Right atrium auricular region (tissue), 2 donors: ENCODE measurements at regions not wholly inside any gene's neighbourhood (a gene's known extent, or its start where the extent isn't known, plus 50 kb on each side); places are given as distances from the start of the nearest gene placed in this dataset.

Source experiments
- DNase-seq: peaks from one replicate; pipeline ENCODE4 v3.0.0-alpha.2; 2019; ENCODE audit warnings: low spot score
- H3K27ac ChIP-seq, 2 donors: fragments of 200-600 bp; sonication (generic); 1 replicate in 1 of 2; 2 replicates in 1 of 2; pipeline ENCODE4 v1.5.1; 2016 to 2019
- H3K27me3 ChIP-seq, 2 donors: fragments of 200-600 bp; sonication (generic); one replicate each; pipeline versions ENCODE4 v1.5.1 to v1.6.0; 2017 to 2019
- H3K36me3 ChIP-seq: fragments of 200-600 bp; sonication (generic); one replicate; pipeline ENCODE4 v1.5.1; 2016
- H3K4me1 ChIP-seq, 2 donors: fragments of 200-600 bp; sonication (generic); one replicate each; pipeline versions ENCODE4 v1.5.1 to v1.6.0; 2017 to 2019
- H3K4me3 ChIP-seq, 2 donors: fragments of 200-600 bp; sonication (generic); 1 replicate in 1 of 2; 2 replicates in 1 of 2; pipeline ENCODE4 v1.5.1; 2017 to 2019; ENCODE audit warnings: mild to moderate bottlenecking in 1 of 2, moderate library complexity in 1 of 2
- H3K9me3 ChIP-seq, 2 donors: fragments of 200-600 bp; sonication (generic); one replicate each; pipeline ENCODE4 v1.5.1; 2019
- TF ChIP-seq, protein P1 (sequence below), 2 donors: fragments of 200-600 bp; sonication (generic); IDR thresholded peaks; one replicate each; pipeline ENCODE4 v1.5.1; 2019; ENCODE audit warnings: antibody characterized with exemption in 2 of 2

GRCh38 chr7:26078437-26079336, 73.3 kb upstream of the NFE2L3 start:
- Histone ChIP-seq H3K4me3 (no peak overlapping the region), H3K27ac (no peak overlapping the region), H3K4me1 (no peaks in the 10 kb centered on the region), H3K9me3 (no peaks in the 10 kb centered on the region), H3K27me3 (peaks cover 0 to 15% of the 10 kb centered on the region in 2 donors), H3K36me3 (no peaks in the 10 kb centered on the region)
- TF ChIP-seq, protein P1, sequence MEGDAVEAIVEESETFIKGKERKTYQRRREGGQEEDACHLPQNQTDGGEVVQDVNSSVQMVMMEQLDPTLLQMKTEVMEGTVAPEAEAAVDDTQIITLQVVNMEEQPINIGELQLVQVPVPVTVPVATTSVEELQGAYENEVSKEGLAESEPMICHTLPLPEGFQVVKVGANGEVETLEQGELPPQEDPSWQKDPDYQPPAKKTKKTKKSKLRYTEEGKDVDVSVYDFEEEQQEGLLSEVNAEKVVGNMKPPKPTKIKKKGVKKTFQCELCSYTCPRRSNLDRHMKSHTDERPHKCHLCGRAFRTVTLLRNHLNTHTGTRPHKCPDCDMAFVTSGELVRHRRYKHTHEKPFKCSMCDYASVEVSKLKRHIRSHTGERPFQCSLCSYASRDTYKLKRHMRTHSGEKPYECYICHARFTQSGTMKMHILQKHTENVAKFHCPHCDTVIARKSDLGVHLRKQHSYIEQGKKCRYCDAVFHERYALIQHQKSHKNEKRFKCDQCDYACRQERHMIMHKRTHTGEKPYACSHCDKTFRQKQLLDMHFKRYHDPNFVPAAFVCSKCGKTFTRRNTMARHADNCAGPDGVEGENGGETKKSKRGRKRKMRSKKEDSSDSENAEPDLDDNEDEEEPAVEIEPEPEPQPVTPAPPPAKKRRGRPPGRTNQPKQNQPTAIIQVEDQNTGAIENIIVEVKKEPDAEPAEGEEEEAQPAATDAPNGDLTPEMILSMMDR (IDR thresholded peaks at IDR 0.05) = peak in 1 of 2 donors; percentile 61
- DNase-seq = no peak

DNA sequence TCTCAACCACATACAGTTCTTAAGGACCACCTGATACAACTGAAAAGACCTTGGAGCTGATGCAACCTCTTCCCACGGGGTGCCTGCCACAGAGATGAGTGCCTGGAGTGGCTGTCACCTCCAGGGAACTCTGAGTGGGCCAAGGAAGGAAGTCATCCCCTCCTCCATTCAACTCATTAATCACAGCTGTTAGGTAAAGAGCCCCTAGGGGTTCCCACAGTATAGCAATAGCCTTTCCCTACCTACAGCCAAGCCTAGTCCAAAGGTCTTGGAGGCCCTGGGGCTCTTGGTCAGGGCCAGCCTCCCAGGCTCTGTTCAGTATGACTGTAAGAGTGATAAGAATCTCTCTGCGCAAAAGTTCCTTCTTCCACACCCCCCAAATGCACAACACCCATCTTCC, 70.4 kb upstream of the NFE2L3 start:
- Histone ChIP-seq H3K36me3 (no peaks in the 10 kb centered on the region), H3K9me3 (no peaks in the 10 kb centered on the region), H3K4me1 (no peaks in the 10 kb centered on the region), H3K27ac (no peak overlapping the region), H3K27me3 (peaks cover 0 to 15% of the 10 kb centered on the region in 2 donors), H3K4me3 (no peak overlapping the region)
- TF ChIP-seq, protein P1 (IDR thresholded peaks at IDR 0.05) = no peak
- DNase-seq = no peak

DNA sequence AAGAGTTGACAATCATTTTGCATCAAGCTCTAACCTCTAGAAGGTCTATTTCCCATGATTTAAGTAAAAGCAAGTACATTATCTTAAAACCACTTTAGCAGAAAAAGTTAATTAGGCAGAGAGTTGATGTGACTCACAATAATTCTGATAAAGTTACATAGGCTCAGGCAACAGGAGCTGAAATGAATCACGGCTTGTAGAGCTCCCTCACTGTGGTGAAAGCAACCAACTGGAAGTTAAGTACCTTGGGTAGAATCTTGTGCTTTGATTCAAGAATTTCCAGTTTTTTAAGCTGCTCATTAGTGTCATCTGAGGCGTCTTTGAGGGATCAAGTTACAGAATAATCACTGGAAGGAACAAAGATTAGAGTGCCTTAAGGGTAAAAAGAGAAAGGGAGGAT, 68.9 kb upstream of the NFE2L3 start:
- TF ChIP-seq, protein P1 (IDR thresholded peaks at IDR 0.05) = no peak
- H3K27me3 ChIP-seq = peaks cover 0 to 7% of the 10 kb centered on the region in 2 donors

DNA sequence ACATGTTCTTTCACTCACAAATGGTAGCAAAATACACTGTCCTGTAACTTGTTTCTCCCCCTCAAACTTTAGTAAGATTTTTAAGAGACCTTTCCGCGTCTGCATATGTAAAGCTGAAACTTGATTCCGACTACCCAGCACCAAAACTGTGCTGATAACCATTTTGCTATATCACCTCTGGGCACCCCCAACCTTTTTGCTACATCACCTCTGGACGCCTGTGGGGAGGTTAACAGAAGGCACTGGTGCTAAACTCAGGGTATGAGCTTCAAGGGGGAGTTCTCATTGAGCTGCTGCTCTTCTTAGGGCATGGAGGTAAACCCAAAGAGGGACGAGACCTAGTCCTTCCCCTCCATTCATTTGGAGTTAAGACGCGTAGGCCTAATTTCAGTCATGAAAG, 67.6 kb upstream of the NFE2L3 start:
- TF ChIP-seq, protein P1 (IDR thresholded peaks at IDR 0.05) = no peak
- H3K27ac ChIP-seq = no peak overlapping the region
- H3K27me3 ChIP-seq = no peaks in the 10 kb centered on the region
- no peak overlapping the region for H3K4me3 ChIP-seq
- DNase-seq = no peak
- no peaks in the 10 kb centered on the region for H3K36me3 ChIP-seq
- H3K4me1 ChIP-seq = no peaks in the 10 kb centered on the region
- H3K9me3 ChIP-seq = no peaks in the 10 kb centered on the region

More for the DNA sequence above, 68.9 kb upstream of the NFE2L3 start:
- no peaks in the 10 kb centered on the region for H3K4me1 ChIP-seq
- no peak overlapping the region for H3K4me3 ChIP-seq
- H3K27ac ChIP-seq = no peak overlapping the region
- H3K9me3 ChIP-seq = no peaks in the 10 kb centered on the region
- no peaks in the 10 kb centered on the region for H3K36me3 ChIP-seq
- no peak for DNase-seq

- TF ChIP-seq, protein P1 (IDR thresholded peaks at IDR 0.05) = no peak
Measured at GRCh38 chr7:26085771-26086170, 66.2 kb upstream of the NFE2L3 start.

More at GRCh38 chr7:26085771-26086170, 66.2 kb upstream of the NFE2L3 start:
- Histone ChIP-seq H3K4me3 (no peak overlapping the region), H3K27ac (no peak overlapping the region), H3K36me3 (no peaks in the 10 kb centered on the region), H3K27me3 (no peaks in the 10 kb centered on the region), H3K4me1 (peaks cover 0 to under 1% of the 10 kb centered on the region in 2 donors), H3K9me3 (no peaks in the 10 kb centered on the region)
- no peak for DNase-seq
